ENCODE measurements at regions not wholly inside any gene's neighbourhood (a gene's known extent, or its start where the extent isn't known, plus 50 kb on each side); places are given as distances from the start of the nearest gene placed in this dataset.
"Not testable (repeated sequence)": the region's sequence is repeated elsewhere in the genome, so short reads cannot be mapped to it uniquely, and the experiment has no call there.

- Histone ChIP-seq H3K4me3 (IDR thresholded peaks at IDR 0.05; ENCODE audit: insufficient read depth, low read depth, low read length) (no peak overlapping the region), H3K79me2 (ENCODE audit: insufficient read depth, low read depth) (no peaks in the 10 kb centered on the region), H3K9ac (no peak overlapping the region), H2AFZ (ENCODE audit: low read depth) (no peak overlapping the region), H3K4me2 (no peak overlapping the region), H3K4me1 (ENCODE audit: low read depth, poor library complexity, severe bottlenecking) (no peaks in the 10 kb centered on the region), H3K27ac (no peak overlapping the region), H3K36me3 (ENCODE audit: insufficient read depth) (no peaks in the 10 kb centered on the region), H4K20me1 (ENCODE audit: insufficient read depth) (no peaks in the 10 kb centered on the region), H3K27me3 (ENCODE audit: insufficient read depth, low read depth) (no peaks in the 10 kb centered on the region)
- no peak for TF ChIP-seq CTCF (conservative IDR thresholded peaks at IDR 0.05; ENCODE audit: low read depth, low read length)
These were observed 358.4 kb downstream of the PRR32 start for GRCh38 chrX:127177966-127178365.

- H3K36me3 ChIP-seq (ENCODE audit: insufficient read depth), result no peaks in the 10 kb centered on the region
- H2AFZ ChIP-seq (ENCODE audit: low read depth), result no peak overlapping the region
- H3K79me2 ChIP-seq (ENCODE audit: insufficient read depth, low read depth), result no peaks in the 10 kb centered on the region
- H3K4me1 ChIP-seq (ENCODE audit: low read depth, poor library complexity, severe bottlenecking), result no peaks in the 10 kb centered on the region
- no peak overlapping the region for H3K27ac ChIP-seq
- H3K4me2 ChIP-seq, result no peak overlapping the region
- no peaks in the 10 kb centered on the region for H3K27me3 ChIP-seq (ENCODE audit: insufficient read depth, low read depth)
- no peak overlapping the region for H3K4me3 ChIP-seq (IDR thresholded peaks at IDR 0.05; ENCODE audit: insufficient read depth, low read depth, low read length)
- no peak overlapping the region for H3K9ac ChIP-seq
- H4K20me1 ChIP-seq (ENCODE audit: insufficient read depth), result no peaks in the 10 kb centered on the region
- no peak for TF ChIP-seq CTCF (conservative IDR thresholded peaks at IDR 0.05; ENCODE audit: low read depth, low read length)
These were observed 367.6 kb downstream of the PRR32 start for GRCh38 chrX:127187095-127187494.

- no peak overlapping the region for H3K27ac ChIP-seq
- no peaks in the 10 kb centered on the region for H4K20me1 ChIP-seq (ENCODE audit: insufficient read depth)
- H3K27me3 ChIP-seq (ENCODE audit: insufficient read depth, low read depth), result no peaks in the 10 kb centered on the region
- TF ChIP-seq CTCF (conservative IDR thresholded peaks at IDR 0.05; ENCODE audit: low read depth, low read length), result no peak
- H3K4me1 ChIP-seq (ENCODE audit: low read depth, poor library complexity, severe bottlenecking), result no peaks in the 10 kb centered on the region
- no peaks in the 10 kb centered on the region for H3K79me2 ChIP-seq (ENCODE audit: insufficient read depth, low read depth)
- H3K4me3 ChIP-seq (IDR thresholded peaks at IDR 0.05; ENCODE audit: insufficient read depth, low read depth, low read length), result no peak overlapping the region
- H2AFZ ChIP-seq (ENCODE audit: low read depth), result no peak overlapping the region
- H3K4me2 ChIP-seq, result no peak overlapping the region
- no peak overlapping the region for H3K9ac ChIP-seq
- no peaks in the 10 kb centered on the region for H3K36me3 ChIP-seq (ENCODE audit: insufficient read depth)
These were observed 370.9 kb downstream of the PRR32 start for GRCh38 chrX:127190381-127190780.

- Histone ChIP-seq H4K20me1 (ENCODE audit: insufficient read depth) (no peaks in the 10 kb centered on the region), H3K27ac (no peak overlapping the region), H3K4me3 (IDR thresholded peaks at IDR 0.05; ENCODE audit: insufficient read depth, low read depth, low read length) (no peak overlapping the region), H3K9ac (no peak overlapping the region), H3K4me1 (ENCODE audit: low read depth, poor library complexity, severe bottlenecking) (no peaks in the 10 kb centered on the region), H2AFZ (ENCODE audit: low read depth) (no peak overlapping the region), H3K36me3 (ENCODE audit: insufficient read depth) (no peaks in the 10 kb centered on the region), H3K27me3 (ENCODE audit: insufficient read depth, low read depth) (no peaks in the 10 kb centered on the region), H3K4me2 (no peak overlapping the region), H3K79me2 (ENCODE audit: insufficient read depth, low read depth) (no peaks in the 10 kb centered on the region)
- no peak for TF ChIP-seq CTCF (conservative IDR thresholded peaks at IDR 0.05; ENCODE audit: low read depth, low read length)
These were observed 387.8 kb downstream of the PRR32 start for GRCh38 chrX:127207326-127207725.

- H3K79me2 ChIP-seq (ENCODE audit: insufficient read depth, low read depth); H3K4me1 ChIP-seq (ENCODE audit: low read depth, poor library complexity, severe bottlenecking); H3K27ac ChIP-seq; H3K9ac ChIP-seq; H4K20me1 ChIP-seq (ENCODE audit: insufficient read depth); H3K4me2 ChIP-seq; H3K36me3 ChIP-seq (ENCODE audit: insufficient read depth); H3K4me3 ChIP-seq (IDR thresholded peaks at IDR 0.05; ENCODE audit: insufficient read depth, low read depth, low read length); H2AFZ ChIP-seq (ENCODE audit: low read depth); H3K27me3 ChIP-seq (ENCODE audit: insufficient read depth, low read depth): not testable (repeated sequence)
These were observed 402.3 kb downstream of the PRR32 start for GRCh38 chrX:127221821-127222220.
